ENCODE measurements at regions not wholly inside any gene's neighbourhood (a gene's known extent, or its start where the extent isn't known, plus 50 kb on each side); places are given as distances from the start of the nearest gene placed in this dataset.

- no peak for DNase-seq (ENCODE audit: low read depth)
These were observed 60.9 kb upstream of the ZNF648 start for GRCh38 chr1:182122256-182122912.

GRCh38 chr1:182121787-182122186 lies 60.3 kb upstream of the ZNF648 start:
- no peak for DNase-seq (ENCODE audit: low read depth)

GRCh38 chr1:182120411-182121258 lies 59.1 kb upstream of the ZNF648 start:
- no peak for DNase-seq (ENCODE audit: low read depth)

- DNase-seq (ENCODE audit: low read depth): no peak
These were observed 58.1 kb upstream of the ZNF648 start for GRCh38 chr1:182119631-182120030.

GRCh38 chr1:182118851-182119250 lies 57.3 kb upstream of the ZNF648 start:
- DNase-seq (ENCODE audit: low read depth): no peak

- DNase-seq (ENCODE audit: low read depth): no peak
These were observed 53.1 kb upstream of the ZNF648 start for GRCh38 chr1:182114627-182115023.

GRCh38 chr1:182113879-182114626 lies 52.5 kb upstream of the ZNF648 start:
- no peak for DNase-seq (ENCODE audit: low read depth)

GRCh38 chr1:182111496-182111895 lies 50.0 kb upstream of the ZNF648 start:
- no peak for DNase-seq (ENCODE audit: low read depth)

Data from T-helper 22 cell (primary cell).